22Rv1 (cell line): ENCODE measurements at regions not wholly inside any gene's neighbourhood (a gene's known extent, or its start where the extent isn't known, plus 50 kb on each side); places are given as distances from the start of the nearest gene placed in this dataset.
"Not testable (repeated sequence)": the region's sequence is repeated elsewhere in the genome, so short reads cannot be mapped to it uniquely, and the experiment has no call there.

Experiments
- H3K27ac ChIP-seq: fragments of 450-650 bp; 2 replicates; pipeline ENCODE4 v1.5.1; 2017
- CTCF ChIP-seq: fragments of 450-650 bp; IDR thresholded peaks from 2 replicates; pipeline ENCODE4 v1.5.1; 2017; ENCODE audit warnings: mild to moderate bottlenecking
- ZFX ChIP-seq: fragments of 450-650 bp; IDR thresholded peaks from 2 replicates; pipeline ENCODE4 v1.6.1; 2017; ENCODE audit warnings: antibody characterized with exemption, borderline replicate concordance

GRCh38 chr3:8156831-8157230 is 344.8 kb upstream of the LMCD1 start:
- TF ChIP-seq ZFX (no peak), CTCF (no peak)
- no peak overlapping the region for H3K27ac ChIP-seq

- H3K27ac ChIP-seq, result no peak overlapping the region
- no peak for TF ChIP-seq CTCF
- TF ChIP-seq ZFX, result no peak
These were observed 344.0 kb upstream of the LMCD1 start for GRCh38 chr3:8157640-8158039.

- no peak for TF ChIP-seq ZFX
- TF ChIP-seq CTCF, result no peak
- no peak overlapping the region for H3K27ac ChIP-seq
These were observed 337.5 kb upstream of the LMCD1 start for GRCh38 chr3:8164145-8164544.

GRCh38 chr3:8166014-8166413 is 335.6 kb upstream of the LMCD1 start:
- H3K27ac ChIP-seq, result no peak overlapping the region
- TF ChIP-seq ZFX (no peak), CTCF (no peak)

- no peak for TF ChIP-seq ZFX
- no peak for TF ChIP-seq CTCF
- no peak overlapping the region for H3K27ac ChIP-seq
These were observed 330.6 kb upstream of the LMCD1 start for GRCh38 chr3:8170971-8171508.

- TF ChIP-seq ZFX (no peak), CTCF (no peak)
- no peak overlapping the region for H3K27ac ChIP-seq
These were observed 327.7 kb upstream of the LMCD1 start for GRCh38 chr3:8173892-8174291.

GRCh38 chr3:8176759-8177483 is 324.7 kb upstream of the LMCD1 start:
- H3K27ac ChIP-seq, result not testable (repeated sequence)

GRCh38 chr3:8178516-8178915 is 323.1 kb upstream of the LMCD1 start:
- H3K27ac ChIP-seq, result not testable (repeated sequence)
